ENCODE measurements at regions not wholly inside any gene's neighbourhood (a gene's known extent, or its start where the extent isn't known, plus 50 kb on each side); places are given as distances from the start of the nearest gene placed in this dataset.

DNA sequence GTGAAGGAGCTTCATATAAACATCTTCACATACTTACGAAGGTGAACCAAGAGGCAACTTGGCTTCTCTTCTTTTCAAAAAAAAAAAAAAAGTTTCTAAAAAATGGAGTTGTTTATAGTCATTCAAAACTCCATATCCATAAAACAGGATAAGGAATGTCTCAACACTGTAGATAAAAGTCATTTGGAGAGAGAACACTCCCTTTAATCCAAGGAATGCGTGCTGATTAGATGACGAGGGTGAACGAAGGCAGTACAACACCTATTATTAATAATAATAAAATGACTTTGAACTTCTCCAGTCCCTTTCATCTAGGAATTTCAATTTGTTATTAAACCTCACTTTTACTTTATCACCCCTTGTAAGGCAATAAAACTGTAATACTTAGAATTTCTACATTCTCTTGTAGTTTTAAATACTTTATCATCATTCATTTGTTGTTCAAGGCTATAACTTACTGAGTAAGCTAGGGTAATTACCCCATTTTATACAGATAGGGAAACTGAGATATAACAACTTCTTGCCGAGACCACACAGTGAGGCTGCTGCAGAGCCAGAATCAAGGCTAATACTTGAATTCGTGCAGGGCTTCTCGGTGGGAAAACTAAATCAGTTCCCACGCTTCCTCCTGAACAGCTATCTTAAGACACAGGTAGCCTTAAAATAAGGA is 377.1 kb downstream of the EFNA5 start:
- Histone ChIP-seq H3K4me1 (ENCODE audit: control insufficient read depth, insufficient read depth, low read length) (no peaks in the 10 kb centered on the region), H3K9me3 (replicated peaks; ENCODE audit: low read length) (no peaks in the 10 kb centered on the region), H3K4me2 (ENCODE audit: low read length) (no peak overlapping the region), H3K4me3 (ENCODE audit: low read length) (no peak overlapping the region), H3K9ac (ENCODE audit: low read depth, low read length) (no peak overlapping the region), H3K36me3 (ENCODE audit: insufficient read depth, low read length) (no peaks in the 10 kb centered on the region), H3K27me3 (ENCODE audit: control insufficient read depth, insufficient read depth, low read length) (no peaks in the 10 kb centered on the region)

DNA sequence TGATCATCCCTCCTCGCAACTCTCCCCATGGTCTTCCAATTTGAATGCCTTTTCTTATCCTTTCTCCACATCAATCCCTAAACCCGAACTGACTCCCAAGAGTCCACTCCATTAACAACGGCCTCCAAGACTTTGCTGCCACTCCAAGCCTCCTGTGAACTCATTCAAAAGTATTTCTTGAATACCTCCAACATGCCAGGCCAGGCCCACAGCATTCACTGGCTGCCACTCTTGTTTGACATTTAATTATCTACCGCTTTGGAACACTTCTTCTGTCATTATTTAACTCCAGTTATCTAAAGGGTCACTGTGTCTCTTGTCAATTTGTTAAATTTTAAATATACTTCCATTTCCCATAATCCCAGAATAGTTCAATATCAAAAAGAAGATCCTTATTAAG is 378.9 kb downstream of the EFNA5 start:
- H3K4me1 ChIP-seq (ENCODE audit: control insufficient read depth, insufficient read depth, low read length) = no peaks in the 10 kb centered on the region
- no peak overlapping the region for H3K4me3 ChIP-seq (ENCODE audit: low read length)
- H3K27me3 ChIP-seq (ENCODE audit: control insufficient read depth, insufficient read depth, low read length) = no peaks in the 10 kb centered on the region
- H3K36me3 ChIP-seq (ENCODE audit: insufficient read depth, low read length) = no peaks in the 10 kb centered on the region
- no peaks in the 10 kb centered on the region for H3K9me3 ChIP-seq (replicated peaks; ENCODE audit: low read length)
- no peak overlapping the region for H3K4me2 ChIP-seq (ENCODE audit: low read length)
- no peak overlapping the region for H3K9ac ChIP-seq (ENCODE audit: low read depth, low read length)

DNA sequence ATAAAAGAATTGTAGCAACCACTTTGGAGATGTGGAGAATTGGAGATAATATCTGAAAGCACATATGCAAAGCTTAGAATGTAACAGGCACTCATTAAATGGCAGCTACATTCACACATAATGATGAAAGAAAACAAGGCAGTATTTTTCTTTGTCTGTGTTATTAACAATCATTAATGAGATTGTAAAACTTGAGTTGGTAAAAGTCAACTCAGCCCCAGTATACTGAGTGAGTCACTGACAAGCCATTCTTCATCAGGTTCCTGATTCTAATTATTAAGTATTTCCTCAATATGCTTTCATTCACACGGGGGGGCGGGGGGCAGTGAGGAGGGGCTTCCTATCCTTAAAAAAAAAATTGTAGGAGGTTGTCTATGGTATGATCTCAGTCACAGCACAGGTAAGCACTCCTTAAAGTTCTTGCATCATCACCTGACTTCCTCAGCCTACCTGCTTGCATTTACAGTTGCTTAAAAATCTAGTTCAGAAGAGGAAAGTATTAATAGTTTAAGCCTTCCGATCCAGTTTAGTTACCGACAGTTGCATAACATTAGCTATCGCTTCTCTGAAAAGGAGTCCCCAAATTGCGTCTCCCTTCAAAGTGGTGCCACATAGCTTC is 379.8 kb downstream of the EFNA5 start:
- Histone ChIP-seq H3K4me2 (ENCODE audit: low read length) (no peak overlapping the region), H3K9ac (ENCODE audit: low read depth, low read length) (no peak overlapping the region), H3K9me3 (replicated peaks; ENCODE audit: low read length) (no peaks in the 10 kb centered on the region), H3K36me3 (ENCODE audit: insufficient read depth, low read length) (no peaks in the 10 kb centered on the region), H3K4me1 (ENCODE audit: control insufficient read depth, insufficient read depth, low read length) (no peaks in the 10 kb centered on the region), H3K27me3 (ENCODE audit: control insufficient read depth, insufficient read depth, low read length) (no peaks in the 10 kb centered on the region), H3K4me3 (ENCODE audit: low read length) (no peak overlapping the region)

DNA sequence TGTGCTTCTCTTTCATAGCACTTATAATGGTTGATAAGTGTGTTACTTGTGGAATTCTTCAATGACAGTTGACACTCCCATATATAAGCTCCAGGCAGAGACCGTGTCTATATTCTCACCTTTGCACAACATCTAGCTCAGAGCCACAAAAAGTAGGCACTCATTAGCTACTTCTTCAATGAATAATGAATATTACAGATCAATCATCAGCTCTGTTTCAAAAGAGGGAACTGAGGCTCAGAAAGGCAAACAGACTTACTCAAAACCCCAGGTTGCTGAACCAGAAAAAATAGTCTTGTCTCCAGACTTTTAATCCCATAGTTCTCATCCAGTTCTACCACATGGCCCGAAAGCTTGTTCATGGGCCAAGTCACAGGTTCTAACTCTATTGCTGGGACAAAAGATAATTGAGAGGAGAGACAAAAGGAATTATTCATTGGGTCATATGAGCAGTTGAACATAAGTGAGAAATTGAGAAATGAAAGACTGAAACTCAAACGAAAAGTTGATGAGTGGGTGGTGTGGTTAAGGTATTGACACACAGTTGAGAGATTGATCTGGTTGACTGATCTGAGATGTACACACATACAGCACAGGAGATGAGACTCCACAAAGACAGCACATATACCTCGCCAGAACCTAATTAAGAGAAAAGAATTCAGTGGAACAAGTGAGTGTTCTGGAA is 381.6 kb downstream of the EFNA5 start:
- no peaks in the 10 kb centered on the region for H3K27me3 ChIP-seq (ENCODE audit: control insufficient read depth, insufficient read depth, low read length)
- no peaks in the 10 kb centered on the region for H3K4me1 ChIP-seq (ENCODE audit: control insufficient read depth, insufficient read depth, low read length)
- H3K9me3 ChIP-seq (replicated peaks; ENCODE audit: low read length) = no peaks in the 10 kb centered on the region
- H3K36me3 ChIP-seq (ENCODE audit: insufficient read depth, low read length) = no peaks in the 10 kb centered on the region
- no peak overlapping the region for H3K9ac ChIP-seq (ENCODE audit: low read depth, low read length)
- H3K4me3 ChIP-seq (ENCODE audit: low read length) = no peak overlapping the region
- H3K4me2 ChIP-seq (ENCODE audit: low read length) = no peak overlapping the region

DNA sequence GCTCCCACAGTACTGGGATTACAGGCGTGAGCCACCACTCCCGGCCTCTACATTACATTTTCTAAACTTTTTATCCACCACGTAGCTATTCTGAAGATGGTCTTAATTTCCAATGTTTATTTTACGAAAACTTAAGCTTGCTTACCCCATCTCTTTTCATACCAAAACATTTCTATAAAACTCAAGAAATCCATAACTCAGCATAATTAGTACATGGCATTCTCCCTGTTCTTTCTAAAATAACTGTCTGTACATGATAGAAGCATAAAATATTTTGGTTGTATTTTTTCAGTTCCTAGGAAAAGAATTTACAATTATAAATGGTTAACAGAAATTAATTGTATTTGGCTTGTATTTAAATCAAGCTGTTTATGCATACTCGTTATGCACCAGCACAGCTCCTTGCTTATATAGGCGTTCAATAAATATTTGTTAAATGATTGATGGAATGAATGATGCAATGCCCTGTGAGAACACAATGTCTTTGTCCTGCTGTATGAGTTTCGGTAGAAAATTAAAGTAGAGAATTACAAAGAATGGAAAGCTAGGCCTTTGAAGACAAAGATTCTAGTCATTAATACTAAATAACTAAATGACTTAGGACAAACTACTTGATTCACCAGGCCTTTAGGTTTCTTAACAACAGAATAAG is 384.2 kb downstream of the EFNA5 start:
- Histone ChIP-seq H3K4me1 (ENCODE audit: control insufficient read depth, insufficient read depth, low read length) (peaks cover 7% of the 10 kb centered on the region), H3K4me2 (ENCODE audit: low read length) (no peak overlapping the region), H3K36me3 (ENCODE audit: insufficient read depth, low read length) (no peaks in the 10 kb centered on the region), H3K9me3 (replicated peaks; ENCODE audit: low read length) (no peaks in the 10 kb centered on the region), H3K4me3 (ENCODE audit: low read length) (no peak overlapping the region), H3K27me3 (ENCODE audit: control insufficient read depth, insufficient read depth, low read length) (no peaks in the 10 kb centered on the region), H3K9ac (ENCODE audit: low read depth, low read length) (no peak overlapping the region)

DNA sequence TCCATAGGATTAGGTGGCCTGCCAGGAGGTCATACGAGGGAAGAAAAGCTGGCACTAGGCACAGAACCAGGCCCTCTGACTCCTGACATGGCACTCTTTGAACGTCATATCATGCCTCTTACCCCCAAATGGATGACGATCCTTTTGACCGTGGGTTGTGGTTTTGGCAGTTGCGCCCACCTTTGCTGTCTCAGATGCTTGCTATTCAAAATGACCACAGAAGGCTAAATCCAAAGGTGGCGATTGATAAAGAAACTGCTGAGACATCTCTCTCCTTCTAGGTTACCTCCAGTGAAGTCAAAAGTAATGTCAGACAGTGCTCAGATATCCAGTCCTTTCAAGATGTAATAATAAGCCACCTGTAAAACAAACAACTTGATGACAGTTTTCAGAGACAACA is 385.0 kb downstream of the EFNA5 start:
- Histone ChIP-seq H3K9me3 (replicated peaks; ENCODE audit: low read length) (no peaks in the 10 kb centered on the region), H3K9ac (ENCODE audit: low read depth, low read length) (no peak overlapping the region), H3K4me1 (ENCODE audit: control insufficient read depth, insufficient read depth, low read length) (peaks cover 7% of the 10 kb centered on the region)

DNA sequence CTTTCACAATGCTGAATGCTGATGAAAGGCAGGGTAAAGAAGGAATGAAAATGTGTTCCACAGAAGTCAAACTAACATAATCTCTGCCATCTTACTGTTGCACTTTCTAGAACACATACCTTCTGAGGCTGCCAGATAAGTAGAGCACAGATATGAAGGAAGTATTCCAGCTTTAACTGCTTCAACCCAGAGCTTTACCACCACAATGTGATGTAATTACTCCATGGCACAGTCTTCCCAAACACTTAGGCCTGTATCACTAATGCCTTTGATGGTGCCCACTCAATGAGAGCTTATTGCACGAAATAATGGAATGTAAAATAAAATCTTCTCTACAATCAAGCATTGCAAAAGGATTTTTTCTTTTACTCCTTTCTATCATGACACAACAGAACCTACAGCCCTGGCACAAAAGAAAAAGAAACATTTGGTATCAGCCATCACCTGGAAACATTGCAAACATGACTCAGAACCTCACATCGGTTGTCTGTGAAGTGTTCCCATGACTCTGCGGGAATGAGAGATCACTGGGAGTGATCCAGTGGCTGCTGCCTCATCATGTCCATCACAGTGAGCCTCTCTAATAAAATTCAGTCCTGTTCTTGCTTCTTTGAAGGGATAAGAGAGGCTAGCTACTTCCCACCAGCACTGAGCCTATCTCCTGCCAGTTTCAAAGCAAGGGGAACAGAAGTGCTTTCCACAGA is 385.8 kb downstream of the EFNA5 start:
- Histone ChIP-seq H3K36me3 (ENCODE audit: insufficient read depth, low read length) (no peaks in the 10 kb centered on the region), H3K9ac (ENCODE audit: low read depth, low read length) (no peak overlapping the region), H3K4me2 (ENCODE audit: low read length) (no peak overlapping the region), H3K4me3 (ENCODE audit: low read length) (no peak overlapping the region), H3K9me3 (replicated peaks; ENCODE audit: low read length) (no peaks in the 10 kb centered on the region), H3K27me3 (ENCODE audit: control insufficient read depth, insufficient read depth, low read length) (no peaks in the 10 kb centered on the region), H3K4me1 (ENCODE audit: control insufficient read depth, insufficient read depth, low read length) (peaks cover 7% of the 10 kb centered on the region)

More for the DNA sequence above, 385.0 kb downstream of the EFNA5 start:
- Histone ChIP-seq H3K4me3 (ENCODE audit: low read length) (no peak overlapping the region), H3K27me3 (ENCODE audit: control insufficient read depth, insufficient read depth, low read length) (no peaks in the 10 kb centered on the region), H3K4me2 (ENCODE audit: low read length) (no peak overlapping the region), H3K36me3 (ENCODE audit: insufficient read depth, low read length) (no peaks in the 10 kb centered on the region)

DNA sequence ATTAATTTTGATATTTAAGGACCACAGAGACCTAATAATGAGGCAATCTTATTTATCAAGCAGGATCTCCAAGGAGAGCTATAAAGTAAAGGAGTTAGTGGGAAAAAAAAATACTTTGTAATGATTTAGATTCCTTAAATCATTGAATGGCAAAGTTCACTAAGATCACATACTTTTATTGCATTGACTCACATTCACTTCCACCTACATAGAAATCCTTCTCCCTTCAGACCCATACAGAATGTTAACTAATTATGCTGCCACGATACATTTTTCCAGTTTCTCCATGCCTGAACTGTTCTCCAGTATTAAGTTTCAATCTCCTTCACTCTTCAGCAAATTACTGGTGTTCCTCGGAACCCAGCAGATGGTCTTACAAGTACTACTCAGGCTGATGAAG is 388.7 kb downstream of the EFNA5 start:
- no peak overlapping the region for H3K9ac ChIP-seq (ENCODE audit: low read depth, low read length)
- H3K9me3 ChIP-seq (replicated peaks; ENCODE audit: low read length) = no peaks in the 10 kb centered on the region
- no peak overlapping the region for H3K4me3 ChIP-seq (ENCODE audit: low read length)
- no peaks in the 10 kb centered on the region for H3K27me3 ChIP-seq (ENCODE audit: control insufficient read depth, insufficient read depth, low read length)
- H3K4me2 ChIP-seq (ENCODE audit: low read length) = no peak overlapping the region
- H3K36me3 ChIP-seq (ENCODE audit: insufficient read depth, low read length) = no peaks in the 10 kb centered on the region
- H3K4me1 ChIP-seq (ENCODE audit: control insufficient read depth, insufficient read depth, low read length) = peaks cover 7% of the 10 kb centered on the region

DNA sequence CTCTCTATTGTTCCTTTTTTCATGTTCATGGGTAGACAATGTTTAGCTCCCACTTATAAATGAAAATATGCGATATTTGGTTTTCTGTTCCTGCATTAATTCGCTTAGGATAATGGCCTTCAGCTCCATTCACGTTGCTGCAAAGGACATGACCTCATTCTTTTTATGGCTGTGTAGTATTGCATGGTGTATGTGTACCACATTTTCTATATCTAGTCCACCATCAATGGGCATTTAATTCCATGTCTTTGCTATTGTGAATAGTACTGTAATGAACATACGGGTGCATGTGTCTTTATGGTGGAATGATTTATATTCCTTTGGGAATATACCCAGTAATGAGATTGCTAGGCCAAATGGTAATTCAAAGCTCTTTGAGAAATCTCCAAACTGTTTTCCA is 392.0 kb downstream of the EFNA5 start:
- H3K4me3 ChIP-seq (ENCODE audit: low read length) = no peak overlapping the region
- H3K4me2 ChIP-seq (ENCODE audit: low read length) = no peak overlapping the region
- peaks cover 7% of the 10 kb centered on the region for H3K4me1 ChIP-seq (ENCODE audit: control insufficient read depth, insufficient read depth, low read length)
- no peak overlapping the region for H3K9ac ChIP-seq (ENCODE audit: low read depth, low read length)
- H3K36me3 ChIP-seq (ENCODE audit: insufficient read depth, low read length) = no peaks in the 10 kb centered on the region
- no peaks in the 10 kb centered on the region for H3K9me3 ChIP-seq (replicated peaks; ENCODE audit: low read length)
- H3K27me3 ChIP-seq (ENCODE audit: control insufficient read depth, insufficient read depth, low read length) = no peaks in the 10 kb centered on the region

DNA sequence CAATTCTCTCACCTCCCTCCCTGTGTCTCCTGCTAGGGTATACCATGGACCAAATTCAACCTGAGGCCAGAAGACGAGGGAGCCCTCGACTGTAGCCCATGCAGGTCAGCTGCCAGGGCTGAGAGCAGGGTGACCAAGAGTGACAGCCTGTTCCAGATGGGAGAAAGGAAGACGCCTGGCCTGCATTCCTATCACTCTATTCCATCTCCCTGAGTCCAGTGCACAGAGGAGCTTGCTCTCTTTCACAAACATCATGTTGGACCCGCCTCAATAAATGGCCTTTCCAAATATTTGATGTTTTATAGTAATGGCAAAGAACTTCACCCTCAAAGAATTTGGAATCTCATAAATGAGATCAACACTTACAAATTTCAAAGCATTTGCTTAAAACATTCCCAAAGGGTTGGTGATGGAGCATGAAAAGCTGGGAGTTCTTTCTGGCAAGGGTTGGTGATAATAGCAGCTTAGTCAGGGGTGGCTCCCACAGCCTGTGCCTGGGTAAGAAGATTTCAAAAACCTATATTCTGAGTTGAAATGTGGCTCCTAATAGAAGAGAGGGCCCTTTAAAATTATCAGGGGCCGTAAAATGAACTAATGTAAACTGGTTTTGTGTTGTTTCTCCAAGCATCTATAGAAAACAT is 393.1 kb downstream of the EFNA5 start:
- no peak overlapping the region for H3K4me3 ChIP-seq (ENCODE audit: low read length)

DNA sequence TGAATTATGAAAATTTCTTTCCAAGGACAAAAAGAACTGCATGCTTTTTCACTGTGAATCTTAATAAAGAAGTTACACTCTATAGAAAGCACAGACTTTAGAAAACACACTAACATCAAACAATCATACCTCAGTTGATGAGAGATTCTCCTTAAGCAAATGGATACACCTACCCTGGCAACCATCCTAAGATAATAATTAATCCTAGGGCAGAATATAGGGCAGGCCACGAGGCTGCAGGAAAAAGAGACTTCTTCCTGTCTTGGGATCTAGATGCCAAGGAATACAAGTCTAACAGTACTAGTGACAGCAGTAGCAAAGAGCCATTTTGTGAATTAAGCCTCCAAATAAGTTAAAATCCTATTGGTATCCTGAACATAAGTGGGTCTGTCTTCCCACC is 395.4 kb downstream of the EFNA5 start:
- Histone ChIP-seq H3K4me3 (ENCODE audit: low read length) (no peak overlapping the region), H3K27me3 (ENCODE audit: control insufficient read depth, insufficient read depth, low read length) (no peaks in the 10 kb centered on the region), H3K9me3 (replicated peaks; ENCODE audit: low read length) (no peaks in the 10 kb centered on the region), H3K4me1 (ENCODE audit: control insufficient read depth, insufficient read depth, low read length) (no peaks in the 10 kb centered on the region), H3K4me2 (ENCODE audit: low read length) (no peak overlapping the region), H3K36me3 (ENCODE audit: insufficient read depth, low read length) (no peaks in the 10 kb centered on the region), H3K9ac (ENCODE audit: low read depth, low read length) (no peak overlapping the region)

More for the DNA sequence above, 393.1 kb downstream of the EFNA5 start:
- H3K4me2 ChIP-seq (ENCODE audit: low read length) = no peak overlapping the region
- peaks cover 7% of the 10 kb centered on the region for H3K4me1 ChIP-seq (ENCODE audit: control insufficient read depth, insufficient read depth, low read length)
- H3K9ac ChIP-seq (ENCODE audit: low read depth, low read length) = no peak overlapping the region
- no peaks in the 10 kb centered on the region for H3K9me3 ChIP-seq (replicated peaks; ENCODE audit: low read length)
- H3K36me3 ChIP-seq (ENCODE audit: insufficient read depth, low read length) = no peaks in the 10 kb centered on the region
- H3K27me3 ChIP-seq (ENCODE audit: control insufficient read depth, insufficient read depth, low read length) = no peaks in the 10 kb centered on the region

Measured in skeletal muscle satellite cell (primary cell).